Activated T-helper 1 cell treated with anti-CD3 and anti-CD28 coated beads, Interleukin-12 subunit alpha, Interleukin-12 subunit beta, Interleukin-2, Interleukin-4 antibody, amounts not matched to agents 30 ng/mL and 10 ng/mL and 1 ng/mL, durations not matched to agents 14 hours and 24 hours and 36 hours (primary cell): ENCODE measurements at regions not wholly inside any gene's neighbourhood (a gene's known extent, or its start where the extent isn't known, plus 50 kb on each side); places are given as distances from the start of the nearest gene placed in this dataset.

ENCODE experiments used
- DNase-seq: peaks from one replicate; pipeline ENCODE4 v3.0.0; 2021; ENCODE audit warnings: low spot score
- H3K27ac Mint-ChIP-seq: one replicate; pipeline ENCODE4 v1.8.0; 2021; ENCODE audit warnings: mild to moderate bottlenecking, mixed read lengths
- H3K27me3 Mint-ChIP-seq: one replicate; pipeline ENCODE4 v1.8.0; 2022; ENCODE audit warnings: mild to moderate bottlenecking, moderate library complexity, mixed read lengths; ENCODE audit not compliant: insufficient read depth
- H3K36me3 Mint-ChIP-seq: one replicate; pipeline ENCODE4 v1.8.0; 2021; ENCODE audit warnings: low read depth, mixed read lengths
- H3K4me1 Mint-ChIP-seq: one replicate; pipeline ENCODE4 v1.8.0; 2021; ENCODE audit warnings: low read depth, mixed read lengths
- H3K4me3 Mint-ChIP-seq: one replicate; pipeline ENCODE4 v1.8.0; 2021; ENCODE audit warnings: mild to moderate bottlenecking, moderate library complexity, mixed read lengths
- H3K9me3 Mint-ChIP-seq: one replicate; pipeline ENCODE4 v1.8.0; 2021; ENCODE audit warnings: mixed read lengths
- intact Hi-C: fragments of 100-400 bp; cut with micrococcal nuclease; formaldehyde crosslinking; loops from one replicate; pipeline ENCODE4 v1.15.1; 2024

- DNase-seq = no peak
- Mint-ChIP-seq H3K4me3 (no peak overlapping the region), H3K9me3 (peaks cover 15% of the 10 kb centered on the region), H3K4me1 (no peaks in the 10 kb centered on the region), H3K27ac (no peak overlapping the region), H3K36me3 (no peaks in the 10 kb centered on the region), H3K27me3 (peaks cover 4% of the 10 kb centered on the region)
- intact Hi-C loops = no loop called here
Observed at GRCh38 chr15:100812802-100813201, 66.8 kb upstream of the ALDH1A3 start.

DNA sequence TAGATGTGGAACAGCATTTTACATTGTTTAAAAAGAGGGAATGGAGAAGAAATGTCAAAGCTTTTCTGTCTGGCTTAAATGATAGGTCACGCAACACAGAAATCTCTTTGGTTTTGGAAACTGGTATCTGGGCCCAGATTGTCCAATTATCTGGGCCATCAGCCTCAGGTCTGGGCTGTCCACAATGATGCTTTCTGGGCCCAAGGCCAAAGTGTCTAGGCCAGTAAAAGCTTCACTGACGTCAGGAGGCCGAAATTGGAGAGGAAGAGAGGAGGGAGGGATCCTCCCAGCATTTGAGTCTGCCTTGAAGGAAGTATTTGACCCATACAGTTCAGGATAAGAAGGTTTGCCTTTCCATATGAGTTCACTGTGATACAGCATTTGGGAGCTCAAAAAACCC, 60.7 kb upstream of the ALDH1A3 start:
- no peak overlapping the region for H3K27ac Mint-ChIP-seq
- no peaks in the 10 kb centered on the region for H3K4me1 Mint-ChIP-seq
- intact Hi-C loops = no loop called here
- H3K27me3 Mint-ChIP-seq = peaks cover 17% of the 10 kb centered on the region
- H3K4me3 Mint-ChIP-seq = no peak overlapping the region
- H3K9me3 Mint-ChIP-seq = peaks cover 11% of the 10 kb centered on the region
- DNase-seq = no peak
- H3K36me3 Mint-ChIP-seq = no peaks in the 10 kb centered on the region

DNA sequence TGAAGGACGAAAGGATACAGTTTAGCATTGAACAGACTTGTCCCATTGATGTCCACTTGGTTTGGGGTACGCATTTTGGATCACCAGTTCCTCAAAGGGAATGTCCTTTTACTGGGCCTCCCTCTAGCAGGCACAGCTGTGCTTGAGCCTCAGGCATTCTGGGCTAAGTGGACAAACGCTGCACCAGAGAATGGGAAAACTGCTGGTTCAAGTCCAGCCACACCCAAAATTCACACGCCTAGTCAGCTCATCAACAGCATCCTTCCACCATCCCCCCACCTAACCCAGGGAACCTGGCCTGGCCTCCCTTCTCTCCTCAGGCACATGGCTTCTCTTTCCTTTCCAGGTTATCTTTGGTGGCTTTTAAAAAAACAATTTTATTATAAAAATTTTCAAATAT, 59.1 kb upstream of the ALDH1A3 start:
- peaks cover 15% of the 10 kb centered on the region for H3K27me3 Mint-ChIP-seq
- intact Hi-C loops = no loop called here
- no peak overlapping the region for H3K4me3 Mint-ChIP-seq
- no peaks in the 10 kb centered on the region for H3K36me3 Mint-ChIP-seq
- no peaks in the 10 kb centered on the region for H3K4me1 Mint-ChIP-seq
- no peak overlapping the region for H3K27ac Mint-ChIP-seq
- DNase-seq = no peak
- H3K9me3 Mint-ChIP-seq = peaks cover 11% of the 10 kb centered on the region

DNA sequence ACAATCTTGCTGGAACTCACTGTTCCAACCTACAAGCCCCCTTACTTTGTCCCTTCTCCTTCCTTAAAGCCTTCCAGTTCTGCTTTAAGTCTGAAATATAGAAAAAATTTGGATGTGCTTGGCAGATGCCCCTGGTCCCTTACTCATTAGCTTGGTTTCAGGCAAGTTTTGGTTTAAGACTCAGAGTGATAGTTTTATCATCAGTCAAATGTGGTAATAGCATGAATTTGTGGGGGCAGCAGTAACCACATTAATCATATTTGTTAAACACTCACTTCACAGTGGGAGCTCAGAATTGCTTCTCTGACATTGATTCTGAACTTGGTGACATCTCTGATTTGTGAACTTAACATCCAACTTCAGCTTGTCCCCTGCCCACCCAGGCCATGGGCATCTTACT, 58.3 kb upstream of the ALDH1A3 start:
- H3K27me3 Mint-ChIP-seq = peaks cover 15% of the 10 kb centered on the region
- no peak overlapping the region for H3K27ac Mint-ChIP-seq
- H3K4me1 Mint-ChIP-seq = no peaks in the 10 kb centered on the region
- no peak overlapping the region for H3K4me3 Mint-ChIP-seq
- intact Hi-C loops = no loop called here
- peaks cover 4% of the 10 kb centered on the region for H3K9me3 Mint-ChIP-seq
- no peak for DNase-seq
- no peaks in the 10 kb centered on the region for H3K36me3 Mint-ChIP-seq

GRCh38 chr15:100824211-100824610, 55.4 kb upstream of the ALDH1A3 start:
- intact Hi-C loops = no loop called here
- Mint-ChIP-seq H3K27me3 (peaks cover 23% of the 10 kb centered on the region), H3K36me3 (no peaks in the 10 kb centered on the region), H3K9me3 (no peaks in the 10 kb centered on the region), H3K4me1 (no peaks in the 10 kb centered on the region), H3K4me3 (no peak overlapping the region), H3K27ac (no peak overlapping the region)
- no peak for DNase-seq

- Mint-ChIP-seq H3K4me1 (peaks cover 4% of the 10 kb centered on the region), H3K36me3 (no peaks in the 10 kb centered on the region), H3K27me3 (peaks cover 13% of the 10 kb centered on the region), H3K27ac (no peak overlapping the region), H3K9me3 (no peaks in the 10 kb centered on the region), H3K4me3 (no peak overlapping the region)
- intact Hi-C loops = no loop called here
- DNase-seq = no peak
Observed at GRCh38 chr15:100829457-100829856, 50.2 kb upstream of the ALDH1A3 start.
